Activated naive CD4-positive, alpha-beta T cell treated with anti-CD3 and anti-CD28 coated beads for 36 hours (primary cell): ENCODE measurements at regions not wholly inside any gene's neighbourhood (a gene's known extent, or its start where the extent isn't known, plus 50 kb on each side); places are given as distances from the start of the nearest gene placed in this dataset.

Experiments used
- CTCF ChIA-PET: fragments of 350-600 bp; sonication (Branson Sonifier 250); formaldehyde crosslinking; loops from one replicate; lab custom pipeline; 2021; ENCODE audit warnings: antibody characterized with exemption; lab: Charles Lee
- DNase-seq: peaks from one replicate; pipeline ENCODE4 v3.0.0-alpha.2; 2020
- H3K27ac Mint-ChIP-seq: one replicate; pipeline ENCODE4 v1.8.0; 2021; ENCODE audit warnings: mild to moderate bottlenecking, mixed read lengths
- H3K27me3 Mint-ChIP-seq: one replicate; pipeline ENCODE4 v1.8.0; 2021; ENCODE audit warnings: low read depth, mixed read lengths
- H3K36me3 Mint-ChIP-seq: one replicate; pipeline ENCODE4 v1.8.0; 2021; ENCODE audit warnings: low read depth, mixed read lengths
- H3K4me1 Mint-ChIP-seq: one replicate; pipeline ENCODE4 v1.8.0; 2021; ENCODE audit warnings: low read depth, mixed read lengths
- H3K4me3 Mint-ChIP-seq: one replicate; pipeline ENCODE4 v1.8.0; 2021; ENCODE audit warnings: mild to moderate bottlenecking, moderate library complexity, mixed read lengths
- H3K9me3 Mint-ChIP-seq: one replicate; pipeline ENCODE4 v1.8.0; 2021; ENCODE audit warnings: mixed read lengths
- intact Hi-C: fragments of 100-400 bp; cut with micrococcal nuclease; formaldehyde crosslinking; loops from one replicate; pipeline ENCODE4 v1.15.1; 2023

DNA sequence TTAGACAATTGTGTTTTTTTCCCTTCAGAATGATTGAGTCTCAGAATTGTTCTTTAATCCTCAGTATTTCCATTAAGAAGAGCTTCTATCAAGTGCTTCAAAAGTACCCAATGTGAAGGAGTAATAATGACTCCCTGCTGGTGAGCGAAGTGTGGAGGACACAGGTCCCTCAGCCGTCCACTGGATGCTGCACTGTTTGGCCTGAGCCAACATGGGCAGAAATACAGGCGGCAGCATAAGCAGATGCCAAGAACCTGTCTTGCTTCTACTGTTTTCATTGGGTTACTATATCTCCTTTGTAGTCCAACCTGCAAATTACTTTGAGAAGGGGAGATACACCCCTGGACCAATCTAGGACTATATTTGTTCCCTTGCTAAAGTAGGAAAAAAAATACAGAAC lies 55.3 kb upstream of the DPH5 start:
- CTCF ChIA-PET = no interaction called here
- H3K27ac Mint-ChIP-seq = no peak overlapping the region
- H3K27me3 Mint-ChIP-seq = no peaks in the 10 kb centered on the region
- intact Hi-C loops = loop anchor here (1.0 to 2.0 kb wide), 2 partner anchors 31 to 74 kb away; no protein-coding TSS in a partner anchor
- H3K4me1 Mint-ChIP-seq = peaks cover 26% of the 10 kb centered on the region
- peaks cover 3% of the 10 kb centered on the region for H3K9me3 Mint-ChIP-seq
- no peak for DNase-seq
- peaks cover 35% of the 10 kb centered on the region for H3K36me3 Mint-ChIP-seq
- H3K4me3 Mint-ChIP-seq = no peak overlapping the region

DNA sequence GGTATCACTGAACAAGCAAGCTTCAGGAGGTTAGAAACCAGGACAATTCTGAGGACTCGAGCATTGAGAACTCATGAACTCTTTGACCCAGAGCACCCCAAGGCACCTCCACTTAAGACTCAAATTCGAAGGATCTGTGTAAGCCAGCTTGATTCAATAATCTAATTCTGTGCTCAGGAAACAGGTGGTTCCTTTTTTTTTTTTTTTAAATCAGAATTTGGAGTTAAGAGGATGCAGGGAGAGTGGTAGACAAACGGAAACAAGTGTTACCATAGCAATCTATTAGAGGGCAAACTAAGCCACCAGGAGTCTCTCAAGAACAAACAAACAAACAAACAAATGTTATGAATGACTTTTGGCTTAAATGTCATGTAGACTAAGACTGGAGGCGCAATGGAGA lies 53.8 kb upstream of the DPH5 start:
- peaks cover 33% of the 10 kb centered on the region for H3K36me3 Mint-ChIP-seq

DNA sequence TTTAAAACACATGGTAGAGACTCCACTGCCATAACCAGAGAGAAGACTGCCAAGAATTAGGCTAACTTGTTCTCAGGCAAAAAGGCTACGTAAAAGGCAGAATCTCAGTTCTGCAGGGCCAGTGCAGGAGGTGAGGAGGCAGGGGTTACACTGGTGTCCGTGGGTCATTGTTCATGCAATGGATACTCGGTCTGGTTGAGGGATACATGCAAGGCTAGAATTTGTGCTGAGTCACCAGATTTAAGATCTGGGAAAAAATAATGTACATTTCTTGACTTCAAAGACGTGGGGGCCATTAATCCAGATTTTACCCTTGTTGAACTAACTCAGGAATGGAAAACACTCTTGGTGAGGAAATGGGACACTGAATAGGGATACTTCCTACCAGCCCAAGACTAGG lies 52.3 kb upstream of the DPH5 start:
- intact Hi-C loops = no loop called here
- CTCF ChIA-PET = no interaction called here
- peaks cover 33% of the 10 kb centered on the region for H3K36me3 Mint-ChIP-seq
- H3K4me3 Mint-ChIP-seq = no peak overlapping the region
- no peak overlapping the region for H3K27ac Mint-ChIP-seq
- peaks cover 3% of the 10 kb centered on the region for H3K9me3 Mint-ChIP-seq
- DNase-seq = no peak
- peaks cover 32% of the 10 kb centered on the region for H3K4me1 Mint-ChIP-seq
- H3K27me3 Mint-ChIP-seq = no peaks in the 10 kb centered on the region

More for the DNA sequence above, 53.8 kb upstream of the DPH5 start:
- H3K27ac Mint-ChIP-seq = no peak overlapping the region
- H3K27me3 Mint-ChIP-seq = no peaks in the 10 kb centered on the region
- no peak overlapping the region for H3K4me3 Mint-ChIP-seq
- intact Hi-C loops = no loop called here
- CTCF ChIA-PET = interaction anchor here (0.7 to 0.8 kb wide), 2 partner anchors 34 to 57 kb away, joined by 4 to 5 read pairs; no protein-coding TSS in a partner anchor
- peaks cover 26% of the 10 kb centered on the region for H3K4me1 Mint-ChIP-seq
- peaks cover 3% of the 10 kb centered on the region for H3K9me3 Mint-ChIP-seq
- DNase-seq = no peak

DNA sequence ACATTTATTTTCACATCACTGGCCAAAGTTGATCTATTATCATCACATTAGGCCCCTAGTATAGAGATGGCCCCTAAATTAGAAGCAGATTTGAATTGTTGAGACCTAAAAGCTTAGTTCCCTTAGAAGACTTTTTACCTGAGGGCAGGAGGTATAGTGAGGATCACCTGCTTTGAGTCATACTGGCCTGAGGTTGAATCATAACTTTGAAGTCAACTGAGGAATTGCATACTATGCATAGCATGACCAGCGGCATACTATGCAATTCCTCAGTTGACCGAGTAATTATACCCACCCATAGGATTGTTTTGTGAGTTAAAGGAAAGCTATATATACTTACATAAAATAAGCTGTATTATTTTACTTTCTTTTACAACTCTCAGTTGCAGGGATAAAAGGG lies 50.3 kb upstream of the DPH5 start:
- intact Hi-C loops = no loop called here
- Mint-ChIP-seq H3K9me3 (no peaks in the 10 kb centered on the region), H3K4me3 (no peak overlapping the region), H3K36me3 (peaks cover 29% of the 10 kb centered on the region), H3K27ac (no peak overlapping the region), H3K27me3 (no peaks in the 10 kb centered on the region), H3K4me1 (peaks cover 26% of the 10 kb centered on the region)
- CTCF ChIA-PET = no interaction called here
- DNase-seq = no peak
